ENCODE measurements at regions not wholly inside any gene's neighbourhood (a gene's known extent, or its start where the extent isn't known, plus 50 kb on each side); places are given as distances from the start of the nearest gene placed in this dataset.

DNA sequence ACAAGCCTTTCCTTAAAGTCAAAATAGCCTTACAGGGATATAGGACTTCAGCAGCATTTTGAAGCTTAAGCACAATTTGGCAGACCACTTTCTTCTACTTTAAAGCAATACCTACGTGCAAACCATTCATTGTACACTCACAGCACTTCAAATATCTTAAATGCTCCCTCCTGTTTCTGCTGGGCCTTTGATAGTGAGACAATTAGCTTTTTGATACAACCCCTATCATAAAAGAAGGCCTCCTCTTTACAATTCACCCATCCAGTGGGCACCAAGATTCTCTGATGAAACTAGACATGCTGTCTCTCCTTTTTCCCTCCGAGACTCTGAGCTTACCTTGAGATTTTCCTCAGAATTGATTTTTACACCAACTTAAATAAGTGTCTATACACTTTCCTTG, 157.5 kb upstream of the FAR2 start:
- Mint-ChIP-seq H3K27ac (no peak overlapping the region), H3K9me3 (no peaks in the 10 kb centered on the region), H3K27me3 (peaks cover 13% of the 10 kb centered on the region), H3K36me3 (ENCODE audit: low read depth) (no peaks in the 10 kb centered on the region), H3K4me3 (no peak overlapping the region), H3K4me1 (ENCODE audit: low read depth) (no peaks in the 10 kb centered on the region)
- CTCF ChIA-PET, result interaction anchor here (1.0 kb wide), 1 partner anchor 9 kb away, joined by 3 read pairs; no protein-coding TSS in a partner anchor
- TF ChIP-seq, protein P1, sequence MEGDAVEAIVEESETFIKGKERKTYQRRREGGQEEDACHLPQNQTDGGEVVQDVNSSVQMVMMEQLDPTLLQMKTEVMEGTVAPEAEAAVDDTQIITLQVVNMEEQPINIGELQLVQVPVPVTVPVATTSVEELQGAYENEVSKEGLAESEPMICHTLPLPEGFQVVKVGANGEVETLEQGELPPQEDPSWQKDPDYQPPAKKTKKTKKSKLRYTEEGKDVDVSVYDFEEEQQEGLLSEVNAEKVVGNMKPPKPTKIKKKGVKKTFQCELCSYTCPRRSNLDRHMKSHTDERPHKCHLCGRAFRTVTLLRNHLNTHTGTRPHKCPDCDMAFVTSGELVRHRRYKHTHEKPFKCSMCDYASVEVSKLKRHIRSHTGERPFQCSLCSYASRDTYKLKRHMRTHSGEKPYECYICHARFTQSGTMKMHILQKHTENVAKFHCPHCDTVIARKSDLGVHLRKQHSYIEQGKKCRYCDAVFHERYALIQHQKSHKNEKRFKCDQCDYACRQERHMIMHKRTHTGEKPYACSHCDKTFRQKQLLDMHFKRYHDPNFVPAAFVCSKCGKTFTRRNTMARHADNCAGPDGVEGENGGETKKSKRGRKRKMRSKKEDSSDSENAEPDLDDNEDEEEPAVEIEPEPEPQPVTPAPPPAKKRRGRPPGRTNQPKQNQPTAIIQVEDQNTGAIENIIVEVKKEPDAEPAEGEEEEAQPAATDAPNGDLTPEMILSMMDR (IDR thresholded peaks at IDR 0.05), result no peak
- DNase-seq (no peak), ATAC-seq (no peak)
- intact Hi-C loops (cut with micrococcal nuclease), result no loop called here
- POLR2A ChIA-PET, result no interaction called here

DNA sequence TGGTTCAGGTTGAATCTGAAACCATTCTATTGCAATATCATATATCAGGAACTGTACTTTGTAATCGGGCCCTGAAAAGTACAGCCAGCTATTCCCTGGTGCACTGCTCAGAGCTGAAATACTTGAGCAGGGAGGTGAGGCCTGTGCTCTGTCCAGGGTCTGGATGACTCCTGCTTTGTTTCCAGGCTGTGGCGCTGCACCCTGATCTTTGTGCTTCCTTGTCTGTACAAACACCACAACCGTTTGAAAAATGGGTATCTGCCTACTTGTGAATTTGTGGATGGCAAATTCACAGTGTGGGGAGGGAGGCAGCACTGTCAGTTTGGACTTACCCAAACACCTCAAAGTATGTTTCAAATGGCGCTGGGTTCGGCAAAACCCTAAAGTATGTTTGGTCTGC, 155.4 kb upstream of the FAR2 start:
- H3K9me3 Mint-ChIP-seq, result no peaks in the 10 kb centered on the region
- no peak for ATAC-seq
- intact Hi-C loops (cut with micrococcal nuclease), result no loop called here
- H3K36me3 Mint-ChIP-seq (ENCODE audit: low read depth), result no peaks in the 10 kb centered on the region
- ChIA-PET POLR2A (no interaction called here), CTCF (no interaction called here)
- no peaks in the 10 kb centered on the region for H3K4me1 Mint-ChIP-seq (ENCODE audit: low read depth)
- no peak overlapping the region for H3K4me3 Mint-ChIP-seq
- peaks cover 8% of the 10 kb centered on the region for H3K27me3 Mint-ChIP-seq
- TF ChIP-seq, protein P1 (IDR thresholded peaks at IDR 0.05), result no peak
- DNase-seq, result no peak
- no peak overlapping the region for H3K27ac Mint-ChIP-seq

DNA sequence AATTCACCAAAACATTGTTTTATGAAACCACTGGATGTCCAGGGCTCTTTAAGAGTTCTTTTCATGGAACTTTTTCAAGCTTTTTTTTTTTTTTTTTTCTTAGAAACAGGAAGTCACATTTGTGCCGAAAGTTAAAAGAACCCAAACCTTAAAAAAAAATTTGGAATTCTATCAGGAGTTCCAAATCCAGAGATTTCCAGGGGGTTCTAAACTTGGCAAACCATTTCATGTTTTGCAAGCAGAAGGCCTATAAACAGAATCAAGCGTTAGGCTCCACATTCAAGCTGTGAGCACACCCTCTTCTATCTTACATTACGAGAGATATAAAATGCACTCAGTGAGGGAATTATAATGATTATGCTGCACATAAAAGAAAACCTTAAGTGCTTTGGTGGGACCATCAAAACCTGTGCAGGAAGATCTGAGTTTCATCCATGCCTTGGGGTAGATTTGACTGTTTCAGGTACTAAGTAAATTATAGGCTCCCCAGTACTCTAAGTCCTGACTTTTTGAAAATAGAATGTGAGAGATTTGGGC, 154.8 kb upstream of the FAR2 start:
- peaks cover 6% of the 10 kb centered on the region for H3K27me3 Mint-ChIP-seq
- POLR2A ChIA-PET, result no interaction called here
- TF ChIP-seq, protein P1 (IDR thresholded peaks at IDR 0.05), result no peak
- H3K36me3 Mint-ChIP-seq (ENCODE audit: low read depth), result no peaks in the 10 kb centered on the region
- H3K27ac Mint-ChIP-seq, result no peak overlapping the region
- no peak for ATAC-seq
- intact Hi-C loops (cut with micrococcal nuclease), result no loop called here
- no peak overlapping the region for H3K4me3 Mint-ChIP-seq
- H3K9me3 Mint-ChIP-seq, result no peaks in the 10 kb centered on the region
- CTCF ChIA-PET, result no interaction called here
- no peaks in the 10 kb centered on the region for H3K4me1 Mint-ChIP-seq (ENCODE audit: low read depth)
- no peak for DNase-seq

DNA sequence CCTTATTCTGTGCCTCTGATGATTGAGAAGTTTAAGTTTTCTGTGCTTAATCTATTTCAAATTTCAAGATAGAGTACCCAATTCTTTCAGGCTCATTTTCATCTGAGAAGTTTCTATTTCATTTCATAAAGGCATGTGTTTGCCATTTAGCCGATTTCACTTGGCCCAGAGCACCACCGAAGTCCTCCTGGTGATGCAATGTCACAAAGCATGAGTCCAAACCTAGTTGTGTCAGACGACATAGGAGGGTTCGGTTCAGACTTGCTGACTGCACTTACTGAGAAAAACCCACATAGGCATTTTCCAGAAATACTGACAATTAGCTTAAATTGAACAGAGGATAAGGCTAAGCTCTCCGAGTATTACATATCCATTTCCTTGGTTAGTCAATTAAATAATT, 152.4 kb upstream of the FAR2 start:
- H3K4me3 Mint-ChIP-seq, result no peak overlapping the region
- ChIA-PET CTCF (no interaction called here), POLR2A (no interaction called here)
- H3K27ac Mint-ChIP-seq, result no peak overlapping the region
- H3K9me3 Mint-ChIP-seq, result no peaks in the 10 kb centered on the region
- no peak for DNase-seq
- H3K4me1 Mint-ChIP-seq (ENCODE audit: low read depth), result no peaks in the 10 kb centered on the region
- no peak for ATAC-seq
- TF ChIP-seq, protein P1 (IDR thresholded peaks at IDR 0.05), result no peak
- no peaks in the 10 kb centered on the region for H3K36me3 Mint-ChIP-seq (ENCODE audit: low read depth)
- peaks cover 5% of the 10 kb centered on the region for H3K27me3 Mint-ChIP-seq
- intact Hi-C loops (cut with micrococcal nuclease), result no loop called here

DNA sequence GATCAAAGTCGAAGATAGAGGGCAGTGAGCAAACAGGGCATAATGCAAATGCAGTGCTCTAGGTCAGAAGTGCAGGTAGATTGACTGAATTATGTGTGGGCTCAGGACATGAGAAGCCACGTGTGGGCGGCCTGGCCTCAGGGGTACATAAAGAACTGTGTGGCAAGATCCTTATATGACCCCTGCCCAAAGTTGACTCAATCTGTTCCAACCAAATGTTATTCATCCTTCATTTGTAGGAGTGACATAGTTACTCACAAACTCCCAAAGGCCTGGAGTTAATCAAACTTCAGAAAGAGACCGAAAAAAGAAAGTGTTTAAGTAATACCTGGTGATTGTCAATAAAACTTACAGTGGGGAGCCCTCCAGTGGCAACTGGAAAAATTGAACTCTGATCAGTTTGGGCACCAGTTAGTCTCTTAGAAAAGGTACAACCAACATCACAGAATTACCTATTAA, 150.4 kb upstream of the FAR2 start:
- H3K4me3 Mint-ChIP-seq, result no peak overlapping the region
- CTCF ChIA-PET, result no interaction called here

More for the DNA sequence above, 150.4 kb upstream of the FAR2 start:
- intact Hi-C loops (cut with micrococcal nuclease), result no loop called here
- Mint-ChIP-seq H3K36me3 (ENCODE audit: low read depth) (no peaks in the 10 kb centered on the region), H3K27me3 (peaks cover 5% of the 10 kb centered on the region), H3K4me1 (ENCODE audit: low read depth) (no peaks in the 10 kb centered on the region), H3K27ac (no peak overlapping the region), H3K9me3 (no peaks in the 10 kb centered on the region)
- peak; percentile 22 for DNase-seq
- TF ChIP-seq, protein P1 (IDR thresholded peaks at IDR 0.05), result peak; percentile 38
- POLR2A ChIA-PET, result no interaction called here
- no peak for ATAC-seq

All from activated CD8-positive, alpha-beta T cell treated with anti-CD3 and anti-CD28 coated beads for 36 hours (primary cell).